ENCODE measurements at regions not wholly inside any gene's neighbourhood (a gene's known extent, or its start where the extent isn't known, plus 50 kb on each side); places are given as distances from the start of the nearest gene placed in this dataset.

GRCh38 chrX:39752815-39753214 is 344.9 kb downstream of the BCOR start:
- no peak for TF ChIP-seq CTCF (conservative IDR thresholded peaks at IDR 0.05; ENCODE audit: low read depth, low read length)
- TF ChIP-seq EZH2 (IDR thresholded peaks at IDR 0.05; ENCODE audit: low read length, unreplicated experiment), result no peak
- no peak for TF ChIP-seq EZH2phosphoT487 (IDR thresholded peaks at IDR 0.05; ENCODE audit: borderline replicate concordance, low read length)
